T-helper 2 cell (primary cell): ENCODE measurements at regions not wholly inside any gene's neighbourhood (a gene's known extent, or its start where the extent isn't known, plus 50 kb on each side); places are given as distances from the start of the nearest gene placed in this dataset.

Experiments used
- DNase-seq, 5 experiments: peaks; one replicate each; pipeline versions ENCODE4 v3.0.0 to v3.0.0-alpha.2; 2012 to 2022

DNA sequence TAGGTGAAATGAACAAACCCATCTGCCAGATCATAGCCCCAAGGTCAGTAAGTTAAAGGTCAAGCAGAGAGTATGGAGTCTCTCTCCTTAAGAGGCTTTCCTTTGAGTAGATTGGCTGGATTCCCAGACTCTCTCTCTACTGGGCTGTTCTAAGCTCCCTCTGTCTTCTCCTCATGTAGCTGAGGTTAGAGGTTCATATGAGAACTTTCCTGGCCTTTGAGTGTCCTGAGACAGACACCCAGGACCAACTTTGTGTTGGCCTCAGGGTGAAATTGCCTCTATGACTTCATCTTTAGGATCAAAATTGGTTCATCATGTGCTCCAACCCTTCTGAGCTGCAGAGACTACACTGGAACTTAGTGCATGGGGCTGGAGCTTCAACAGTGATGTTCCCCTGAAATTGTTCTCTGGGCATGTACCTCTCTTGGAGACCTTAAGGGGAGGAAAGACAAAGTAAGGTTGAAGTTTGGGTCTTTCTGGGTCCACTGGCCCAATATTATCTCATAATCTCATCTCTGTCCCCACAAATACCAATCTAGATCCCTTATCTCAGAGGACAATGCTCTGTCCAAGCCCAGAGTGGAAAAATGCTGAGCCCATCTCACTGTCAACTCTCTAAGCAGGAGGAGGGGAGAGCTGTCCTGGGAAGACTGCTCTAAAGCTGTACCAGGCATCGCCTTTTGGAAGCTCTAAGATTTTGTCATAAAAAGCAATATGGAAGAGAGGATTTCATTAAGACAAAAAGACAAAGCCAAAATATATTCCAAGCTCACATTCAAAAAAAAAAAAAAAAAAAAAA lies 177.3 kb upstream of the ARL4C start:
- DNase-seq: no peak

DNA sequence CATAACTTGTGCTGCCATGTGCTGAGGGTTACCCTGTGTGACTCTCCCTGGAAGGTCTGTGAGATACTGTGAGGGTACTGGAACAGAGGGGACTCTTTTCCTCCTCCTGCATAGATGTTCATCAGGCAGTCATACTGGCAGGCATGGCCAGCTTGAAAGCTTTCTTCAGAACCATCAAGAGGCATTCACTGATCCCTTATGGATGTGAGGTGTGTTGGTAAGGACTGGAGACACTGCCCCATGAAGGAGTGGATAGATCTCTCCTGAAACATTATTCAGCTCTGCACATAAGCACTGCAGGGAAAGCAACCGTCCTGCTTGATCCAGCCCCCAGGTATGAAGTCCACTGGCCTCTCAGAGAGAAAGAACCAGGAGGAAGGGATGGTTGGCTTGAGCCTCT lies 176.6 kb upstream of the ARL4C start:
- no peak for DNase-seq

DNA sequence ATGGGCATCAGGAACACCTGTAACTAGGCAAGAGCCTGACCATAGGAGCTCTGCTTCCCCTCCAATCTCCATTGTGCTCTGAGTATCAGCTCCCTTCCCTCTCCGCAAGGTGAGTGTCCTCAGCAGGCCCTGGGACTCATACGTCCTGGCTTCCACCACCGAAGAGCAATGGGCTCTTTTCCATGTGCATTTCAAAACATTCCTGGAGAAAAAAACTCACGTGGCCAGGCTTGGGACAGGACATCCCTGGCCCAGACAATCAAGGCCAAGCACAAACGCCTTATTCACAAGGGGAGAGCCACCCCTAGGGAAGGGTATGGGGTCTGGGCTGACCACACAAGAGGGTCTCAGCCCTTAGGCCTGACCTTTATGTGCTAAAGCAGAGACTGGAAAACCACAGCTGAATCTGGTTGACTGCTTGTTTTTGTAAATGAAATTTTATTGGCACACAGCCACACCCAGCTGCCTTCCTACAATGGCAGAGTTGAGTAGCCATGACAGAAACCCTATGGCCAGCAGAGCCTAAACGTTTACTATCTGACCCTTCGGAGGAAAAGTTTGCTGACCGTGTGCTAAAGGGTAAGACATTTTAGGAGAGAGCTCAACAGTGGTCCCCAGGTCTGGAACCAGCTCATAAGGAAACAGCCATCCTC lies 175.7 kb upstream of the ARL4C start:
- DNase-seq: no peak

DNA sequence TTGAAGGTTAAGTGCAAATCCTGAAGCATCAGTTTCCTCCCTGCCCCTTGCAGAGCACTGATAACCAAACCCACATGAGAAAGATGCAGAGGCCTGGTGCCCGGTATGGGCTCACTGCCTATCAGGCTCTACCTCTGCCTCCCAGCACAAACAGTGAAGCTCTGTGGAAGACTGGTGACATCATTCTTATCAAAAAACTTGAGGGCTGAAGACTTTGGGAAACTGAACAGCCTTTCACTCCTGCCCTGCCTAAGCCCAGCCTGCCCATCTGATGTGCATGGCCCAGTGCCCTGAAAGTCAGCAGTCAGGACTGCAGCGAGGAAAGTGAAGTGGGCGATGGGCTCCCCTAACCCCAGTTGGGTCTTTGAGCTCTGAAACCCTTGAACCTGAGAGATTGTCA lies 174.8 kb upstream of the ARL4C start:
- no peak for DNase-seq

DNA sequence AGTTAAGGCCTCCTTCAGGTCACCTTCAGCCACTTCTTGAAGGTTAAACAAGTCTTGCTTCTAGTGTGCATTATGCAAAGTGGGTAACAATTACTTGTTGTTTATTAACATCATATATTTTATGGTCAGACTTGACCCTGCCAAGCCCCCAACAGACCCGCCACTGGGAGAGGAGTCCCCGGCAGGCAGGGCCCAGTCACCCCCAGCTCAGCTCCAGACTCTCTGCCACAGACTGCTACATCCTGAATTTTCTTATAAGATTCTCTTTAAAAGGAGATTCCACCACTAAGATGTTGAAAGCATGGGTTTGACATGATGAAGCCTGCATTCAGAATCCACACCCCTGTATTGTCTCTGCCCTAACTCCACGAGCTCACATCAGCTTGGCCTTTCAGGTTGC lies 174.3 kb upstream of the ARL4C start:
- no peak for DNase-seq

DNA sequence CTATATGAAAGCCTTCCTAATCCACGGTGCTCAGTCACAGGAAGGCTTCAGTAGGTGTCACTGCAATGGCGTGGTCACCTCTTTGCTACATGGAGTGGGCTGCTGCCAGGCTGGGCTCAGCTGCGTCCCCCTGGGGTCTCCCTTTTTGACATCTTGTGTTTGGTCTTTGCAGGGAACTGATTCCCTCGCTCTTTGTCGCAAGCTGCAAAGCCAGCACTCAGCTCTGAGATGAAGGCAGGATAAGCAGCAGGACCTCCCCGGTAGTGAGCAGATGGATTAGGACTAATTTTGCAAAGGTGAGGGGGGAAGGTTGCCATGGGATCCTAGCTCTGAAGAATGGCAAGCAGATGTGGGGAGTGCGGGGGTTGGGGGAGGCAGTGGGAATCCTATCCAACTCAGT lies 173.9 kb upstream of the ARL4C start:
- DNase-seq: no peak

DNA sequence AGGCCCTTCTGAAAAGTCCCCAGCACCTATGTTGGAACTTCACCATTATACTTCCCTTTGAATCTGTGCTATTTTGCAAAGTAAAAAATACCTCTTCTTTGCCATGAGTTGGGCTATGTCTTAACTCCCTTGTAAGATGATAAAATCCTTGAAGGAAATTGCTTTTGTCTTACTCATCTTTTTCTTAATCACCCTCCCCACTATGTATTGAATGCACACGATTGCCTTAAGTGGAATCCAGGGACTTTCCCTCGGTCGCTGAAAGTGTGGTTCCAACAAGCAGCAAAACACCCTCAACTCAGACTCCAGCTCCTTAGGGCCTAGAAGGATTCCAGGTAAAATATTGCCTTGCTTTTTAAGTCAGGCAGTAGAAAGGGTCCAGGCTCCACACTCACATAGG lies 173.2 kb upstream of the ARL4C start:
- no peak for DNase-seq

DNA sequence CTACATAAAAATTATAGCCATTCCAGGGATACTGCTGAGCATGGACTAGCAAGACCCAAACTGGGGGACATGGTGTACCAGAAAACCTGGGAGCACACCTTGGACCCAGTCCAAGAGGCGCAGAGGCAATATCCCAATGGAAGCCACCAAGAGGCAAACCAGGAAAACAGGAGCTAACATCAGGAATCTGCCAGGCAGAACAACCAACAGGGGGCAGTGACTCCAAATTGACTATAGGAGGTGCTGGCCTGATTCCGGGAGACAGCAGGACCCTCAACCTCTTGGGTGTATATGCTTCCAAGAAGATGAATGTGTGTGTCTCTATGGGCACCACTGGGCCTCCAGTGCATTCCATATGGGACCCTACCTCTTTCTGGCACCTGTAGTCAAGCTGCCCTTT lies 172.7 kb upstream of the ARL4C start:
- DNase-seq: no peak

DNA sequence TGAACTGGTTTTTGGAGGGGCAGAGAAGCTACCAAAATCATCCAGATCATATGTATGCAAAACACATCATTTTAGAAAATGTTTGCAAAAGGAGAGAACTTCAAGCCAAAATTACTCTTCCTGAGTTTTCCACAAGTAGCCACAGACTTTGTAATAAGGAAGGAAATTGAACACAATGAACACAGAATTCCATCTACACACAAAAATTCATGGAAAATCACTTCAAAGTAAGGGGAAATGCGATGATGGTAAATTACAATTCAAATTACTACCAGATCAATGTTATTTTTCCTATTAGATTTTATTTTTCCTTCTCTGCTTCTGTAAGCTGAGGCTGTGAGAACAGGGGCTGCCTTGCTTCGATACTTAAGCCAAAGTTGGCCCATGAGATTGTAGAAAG lies 172.1 kb upstream of the ARL4C start:
- DNase-seq: no peak

DNA sequence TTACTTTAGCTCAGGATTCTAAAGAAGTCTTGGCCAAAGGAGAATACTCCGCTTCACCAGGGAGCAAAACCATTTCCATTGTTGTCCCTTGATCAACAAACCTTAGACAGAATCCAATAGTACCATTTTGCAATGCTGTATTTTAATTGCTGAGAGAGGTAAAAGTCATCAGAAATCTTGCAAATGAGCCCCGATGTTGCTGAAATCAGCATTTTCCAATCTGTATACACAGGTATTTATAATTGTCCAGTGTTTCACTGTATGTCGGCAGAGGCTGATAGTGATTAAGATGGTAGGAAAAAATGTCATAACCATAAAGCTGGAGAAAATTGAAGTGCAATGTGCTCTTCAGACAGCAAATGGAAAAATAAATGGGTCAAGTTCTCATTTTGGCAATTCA lies 170.0 kb upstream of the ARL4C start:
- no peak for DNase-seq

DNA sequence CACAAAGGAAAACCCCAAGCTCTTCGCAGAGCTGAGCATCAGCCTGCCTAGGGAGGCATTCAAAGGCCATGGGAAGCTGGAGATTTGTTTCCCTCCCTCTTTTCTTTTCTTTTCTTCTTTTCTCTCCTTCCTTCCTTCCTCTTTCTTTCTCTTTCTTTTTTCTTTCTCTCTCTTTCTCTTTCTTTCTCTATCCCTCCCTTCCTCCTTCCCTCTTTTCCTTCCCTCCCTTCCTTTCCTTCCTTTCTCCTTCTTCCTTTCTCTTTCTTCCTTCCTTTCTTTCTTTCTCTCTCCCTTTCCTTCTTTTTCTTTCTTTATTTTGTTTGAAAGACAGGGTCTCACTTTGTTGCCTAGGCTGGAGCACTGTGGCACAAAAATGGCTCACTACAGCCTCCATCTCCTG lies 168.4 kb upstream of the ARL4C start:
- no peak for DNase-seq

DNA sequence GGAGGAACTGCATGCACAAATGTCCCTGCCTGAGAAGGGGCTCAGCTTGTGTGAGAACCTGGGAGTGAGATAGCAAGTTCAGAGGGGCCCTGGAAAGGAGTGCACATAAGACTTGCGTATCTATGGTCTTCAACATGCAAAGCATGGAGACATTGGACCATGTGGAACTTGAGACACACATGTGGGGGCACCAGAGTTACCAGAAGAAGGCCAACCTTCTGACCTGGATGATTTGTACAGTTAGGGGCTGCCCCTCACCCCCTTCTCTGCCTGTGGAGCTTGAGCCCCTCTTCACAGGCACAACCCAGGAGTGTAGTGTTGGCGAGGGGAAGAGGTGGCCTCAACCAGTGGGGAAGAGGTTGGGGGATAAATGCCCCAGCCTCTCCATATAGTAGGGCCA lies 165.0 kb upstream of the ARL4C start:
- no peak for DNase-seq

DNA sequence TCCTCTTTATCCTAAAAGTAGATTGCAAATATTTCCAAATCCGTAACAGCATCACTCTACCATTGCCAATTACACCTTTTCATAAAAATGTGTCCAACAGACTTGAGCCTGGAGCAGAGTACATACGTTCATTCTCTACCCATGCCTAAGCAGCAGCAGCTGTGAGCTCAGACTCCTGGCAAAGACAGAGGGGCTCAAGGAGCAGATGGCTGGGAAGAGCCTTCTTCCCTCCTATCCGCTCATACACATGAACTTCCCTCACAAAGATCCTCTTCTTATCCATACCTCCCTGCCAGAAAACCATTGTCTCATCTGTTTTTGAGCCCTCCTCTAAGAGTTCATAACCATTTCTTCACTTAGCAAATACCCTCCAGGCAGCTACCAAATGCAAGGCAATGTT lies 164.3 kb upstream of the ARL4C start:
- DNase-seq: no peak

DNA sequence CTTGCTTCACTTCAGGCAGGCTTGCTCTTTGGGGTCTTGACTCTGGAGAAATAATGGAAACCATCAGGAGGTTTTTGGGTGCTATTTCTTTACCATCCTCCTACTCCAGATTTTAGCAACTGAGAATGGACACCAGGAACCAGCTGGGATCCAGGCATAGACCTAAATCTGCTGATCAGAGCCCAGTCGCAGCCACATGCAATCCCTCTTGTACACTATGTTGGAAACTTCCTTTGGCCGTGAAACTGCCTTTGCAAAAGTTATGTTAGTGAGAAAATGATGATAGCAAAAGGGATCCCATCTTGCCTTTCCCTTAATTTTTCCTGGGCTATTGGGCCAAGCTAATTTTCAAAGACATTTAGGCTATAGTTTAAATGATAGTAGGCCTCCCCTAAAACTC lies 158.8 kb upstream of the ARL4C start:
- DNase-seq: no peak

DNA sequence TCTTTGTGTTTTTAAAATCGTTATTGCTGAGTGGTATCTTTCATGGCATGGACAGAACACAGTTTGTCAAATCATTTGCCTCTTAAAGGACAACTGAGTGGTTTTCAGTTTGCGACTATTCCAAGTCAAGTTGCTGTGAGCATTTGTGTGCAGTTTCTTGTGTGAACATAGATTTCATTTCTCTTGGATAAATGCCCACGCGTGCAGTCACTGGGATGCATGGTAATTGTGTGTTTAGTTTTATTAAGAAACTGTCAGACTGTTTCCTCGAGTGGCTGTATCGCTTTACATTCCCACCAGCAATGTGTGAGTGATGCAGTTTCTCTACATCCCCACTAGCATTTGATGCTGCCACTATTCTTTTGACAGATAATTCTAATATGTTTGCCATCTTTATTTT lies 154.0 kb upstream of the ARL4C start:
- no peak for DNase-seq

DNA sequence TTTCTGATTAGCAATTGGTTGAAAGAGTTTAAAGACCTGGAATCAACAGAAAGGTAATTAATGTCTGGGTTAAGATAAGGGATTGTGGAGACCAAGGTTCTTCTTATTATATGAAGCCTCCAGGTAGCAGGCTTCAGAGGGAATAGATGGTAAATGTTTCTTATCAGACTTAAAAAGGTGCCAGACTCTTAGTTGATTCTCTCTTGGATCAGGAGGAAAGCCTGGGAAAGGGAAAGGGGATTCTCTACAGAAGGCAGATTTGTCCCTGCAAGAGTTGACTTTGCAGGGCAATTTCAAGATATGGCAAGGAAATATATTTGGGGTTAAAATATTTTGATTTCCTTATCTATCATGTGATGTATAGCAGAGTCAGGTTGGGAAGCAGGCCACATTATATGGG lies 153.1 kb upstream of the ARL4C start:
- no peak for DNase-seq

DNA sequence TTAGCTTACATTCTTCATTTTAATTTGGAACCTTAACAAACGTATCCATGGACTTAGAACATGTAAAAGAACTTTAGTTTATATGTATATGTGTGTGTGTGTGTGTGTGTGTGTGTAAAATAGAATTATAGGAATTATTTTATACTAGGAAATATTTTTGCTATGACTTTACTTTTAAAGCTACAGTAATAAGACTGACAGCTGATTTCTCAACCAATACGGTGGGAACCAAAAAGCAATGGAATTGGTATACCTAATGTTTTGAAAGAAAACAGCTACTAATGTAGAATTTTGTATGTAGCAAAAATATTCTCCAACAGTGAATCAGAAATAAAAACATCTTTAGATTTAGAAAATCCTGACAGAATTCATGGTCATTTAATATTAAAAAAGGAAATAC lies 146.5 kb upstream of the ARL4C start:
- no peak for DNase-seq

DNA sequence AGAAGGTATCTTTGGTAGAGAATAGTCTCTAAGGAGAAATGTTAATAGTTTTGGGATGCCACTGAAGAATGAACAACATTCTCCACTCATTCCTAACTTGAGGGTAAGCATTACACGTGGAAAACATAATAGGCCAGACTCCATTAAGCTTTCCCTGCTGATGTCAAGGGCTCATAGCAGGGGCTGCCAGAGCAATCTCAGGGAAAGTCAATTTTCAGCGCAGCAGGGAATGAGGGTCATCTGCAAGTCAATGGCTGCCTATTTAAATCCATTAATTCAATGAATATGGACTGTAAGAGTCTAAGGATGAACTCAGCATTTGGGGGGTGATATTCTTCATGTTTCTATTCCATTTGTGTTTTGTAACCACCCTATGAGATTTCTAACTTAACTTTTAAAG lies 144.2 kb upstream of the ARL4C start:
- DNase-seq: no peak

DNA sequence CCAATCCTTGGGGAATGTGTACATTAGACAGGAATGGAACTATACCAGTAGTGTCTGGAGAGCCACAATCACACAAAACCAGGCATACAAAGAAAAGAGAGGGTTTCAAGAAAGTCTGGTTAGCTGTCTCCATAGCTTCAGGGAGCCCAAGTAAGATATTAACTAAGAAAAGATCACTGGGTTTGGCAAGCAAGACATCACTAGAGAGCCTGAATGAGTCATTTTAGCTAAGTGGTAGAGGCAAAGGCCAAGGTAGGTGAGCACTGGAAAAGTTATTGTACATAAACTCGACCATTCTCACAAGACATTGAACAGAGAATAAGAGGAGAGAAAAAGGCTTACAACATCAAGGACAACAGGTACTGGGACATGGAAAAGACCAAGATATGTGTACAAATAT lies 143.8 kb upstream of the ARL4C start:
- DNase-seq: no peak

DNA sequence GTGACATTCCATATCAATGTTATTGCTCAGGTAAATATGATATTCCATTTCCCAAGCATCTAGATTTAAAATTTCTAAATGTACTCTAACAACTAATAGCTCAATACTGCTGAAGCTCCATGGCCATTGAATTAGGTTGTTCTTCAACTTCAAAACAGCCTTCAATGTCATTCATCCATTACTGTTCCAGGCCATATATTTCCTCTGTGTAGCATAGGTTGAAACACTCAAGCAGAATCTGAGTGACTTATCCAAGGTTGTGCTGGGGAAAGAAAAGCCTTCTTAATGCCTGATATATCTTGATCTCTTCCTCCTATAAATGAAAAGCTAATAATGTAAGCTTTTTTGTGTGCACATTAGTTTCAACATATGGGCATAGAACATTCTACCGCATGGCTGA lies 142.1 kb upstream of the ARL4C start:
- DNase-seq: no peak

DNA sequence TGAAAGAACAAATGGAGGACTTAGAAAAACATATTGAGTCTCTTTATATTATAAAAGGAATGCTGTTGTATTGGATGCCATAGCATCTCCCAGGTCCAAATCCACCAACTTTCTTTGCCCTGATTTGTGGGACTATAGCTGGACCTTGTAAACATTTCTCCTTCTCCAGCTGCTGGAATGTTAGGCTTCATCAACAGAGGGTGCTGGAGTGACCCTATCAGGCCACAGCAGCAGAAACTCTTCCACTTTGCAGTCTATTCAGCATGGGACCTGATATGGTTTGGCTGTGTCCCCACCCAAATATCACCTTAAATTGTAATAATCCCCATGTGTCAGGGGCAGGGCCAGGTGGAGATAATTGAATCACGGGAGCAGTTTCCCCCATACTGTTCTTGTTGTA lies 138.4 kb upstream of the ARL4C start:
- DNase-seq: no peak

DNA sequence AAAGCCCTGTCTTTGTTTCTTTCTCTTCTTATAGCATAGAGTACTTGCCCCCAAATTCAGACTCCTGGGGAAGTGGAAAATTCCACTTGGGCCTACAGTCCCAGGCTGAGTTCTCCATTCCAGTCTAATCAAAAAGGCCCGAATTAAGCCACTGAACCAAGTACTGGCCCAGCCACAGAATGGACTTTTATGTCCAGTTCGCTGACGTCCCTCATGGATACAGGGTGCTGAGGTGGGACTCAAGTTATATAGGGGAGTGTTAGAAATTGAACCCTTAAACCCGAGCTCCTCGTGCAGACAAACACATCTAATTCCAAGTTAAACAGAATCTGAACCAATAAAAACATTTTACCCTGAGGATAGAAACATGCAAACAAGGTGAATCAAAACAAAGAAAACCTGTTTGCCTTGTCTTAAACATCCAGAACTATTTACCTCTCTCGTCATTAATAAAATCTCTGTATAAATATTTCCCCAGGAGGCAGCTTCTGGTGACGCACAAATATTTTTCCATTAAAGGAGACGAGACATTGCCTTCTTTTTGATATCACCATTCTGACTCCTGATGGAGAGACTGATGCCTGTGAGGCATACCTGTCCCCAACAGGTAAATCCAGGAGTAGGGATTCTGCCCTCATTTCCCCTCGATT lies 136.8 kb upstream of the ARL4C start:
- no peak for DNase-seq

DNA sequence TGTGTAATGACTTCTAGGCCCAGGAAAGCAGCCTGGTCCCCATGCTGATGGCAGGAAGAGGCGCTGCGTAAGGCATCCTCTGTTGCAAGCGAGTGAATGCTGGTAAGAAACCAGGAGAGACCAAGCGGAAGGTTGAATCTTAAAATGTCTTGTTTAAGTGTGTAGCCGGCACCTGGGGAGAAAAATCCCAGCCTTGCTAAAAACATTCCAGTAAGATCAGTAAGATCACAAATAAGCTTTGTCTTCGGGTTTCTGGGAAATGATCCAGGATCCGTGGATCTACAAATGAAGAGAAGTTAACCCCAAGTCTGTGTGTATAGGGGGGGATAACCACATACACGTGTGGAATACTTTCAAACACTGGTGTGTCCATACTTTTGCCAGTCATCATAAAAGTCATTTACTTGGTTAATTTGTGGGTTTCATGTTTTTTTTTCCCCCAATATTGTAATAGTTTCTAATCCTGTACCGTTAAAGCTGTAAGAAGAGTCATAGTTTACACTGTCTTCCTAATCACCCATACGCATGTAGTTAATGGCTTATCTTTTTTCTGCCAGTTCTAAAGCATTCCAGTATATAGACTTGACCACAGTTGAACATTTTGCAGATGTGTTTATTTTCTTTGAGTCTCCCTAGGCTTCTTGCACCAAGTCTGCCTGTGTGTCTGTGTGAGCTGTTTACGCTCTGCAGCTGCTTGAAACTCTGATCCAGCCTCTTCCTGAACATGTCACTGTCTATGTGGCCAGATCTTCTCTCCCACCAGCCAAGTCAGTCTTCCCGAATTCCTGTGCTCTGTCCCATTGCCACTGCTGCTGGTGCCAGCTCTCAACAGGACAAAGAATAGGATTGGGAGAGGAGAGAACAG lies 135.9 kb upstream of the ARL4C start:
- DNase-seq: no peak
